K562 (cell line): ENCODE measurements at regions not wholly inside any gene's neighbourhood (a gene's known extent, or its start where the extent isn't known, plus 50 kb on each side); places are given as distances from the start of the nearest gene placed in this dataset.

Source experiments
- ATAC-seq: fragments of 200-7000 bp; cut with Tn5 transposase; 3 replicates; pipeline ENCODE4 v1.9.1; 2020; ENCODE audit warnings: moderate library complexity
- BruUV-seq: library from RNA; stranded (reverse); fragments of 400-500 nt; replicated peaks from 2 replicates; lab custom pipeline; 2021; lab: Mats Ljungman, UMichigan
- CTCF ChIA-PET: fragments of 300-600 bp; formaldehyde crosslinking; extraction: SDS; loops from one replicate; lab custom pipeline; 2021; ENCODE audit warnings: low intra/inter-chr PET ratio; lab: Yijun Ruan, JAX
- POLR2A ChIA-PET: fragments of 300-600, 350-650 bp; sonication (Branson Sonifier 250); formaldehyde crosslinking; extraction: SDS; loops from one replicate; lab custom pipeline; 2021; ENCODE audit warnings: antibody characterized with exemption, inconsistent platforms; lab: Yijun Ruan, JAX
- DNase-seq, 4 experiments: peaks; one replicate each; pipeline versions ENCODE4 v3.0.0 to v3.0.0-alpha.2; 2011 to 2018; ENCODE audit warnings: low spot score in 3 of 4, mixed read lengths in 3 of 4; ENCODE audit errors: extremely low read depth in 1 of 4
- FAIRE-seq: peaks from 2 replicates; lab custom pipeline; 2011; peaks lifted over from hg19 to GRCh38; lab: Jason Lieb, UNC
- H2AFZ ChIP-seq: 2 replicates; pipeline ENCODE4 v1.6.0; 2011; ENCODE audit warnings: low read depth, low read length, control low read depth, inconsistent platforms
- H3K27ac ChIP-seq: fragments of 200-600 bp; 3 replicates; pipeline ENCODE4 v1.8.0; 2011; ENCODE audit warnings: low read depth, mild to moderate bottlenecking, control low read depth, inconsistent platforms, low read length, moderate library complexity, mixed read lengths; ENCODE audit errors: extremely low read depth
- H3K27me3 ChIP-seq, 2 experiments: fragments of 300-600 bp in 1 of 2; 2 replicates in 1 of 2; 3 replicates in 1 of 2; pipeline versions ENCODE4 v1.6.0 to v1.8.0; 2011; ENCODE audit warnings: inconsistent platforms in 2 of 2, low read length in 2 of 2, mild to moderate bottlenecking in 1 of 2, mixed read lengths in 1 of 2, moderate library complexity in 1 of 2; ENCODE audit not compliant: control insufficient read depth in 2 of 2, insufficient read depth in 2 of 2
- H3K36me3 ChIP-seq: fragments of 300-600 bp; 3 replicates; pipeline ENCODE4 v1.8.0; 2011; ENCODE audit warnings: mild to moderate bottlenecking, low read length, inconsistent platforms; ENCODE audit not compliant: control insufficient read depth, insufficient read depth
- H3K4me1 ChIP-seq, 2 experiments: fragments of 200-600 bp in 1 of 2; replicated peaks in 1 of 2; 2 replicates in 1 of 2; 3 replicates in 1 of 2; pipeline versions ENCODE4 v1.5.1 to v1.8.0; 2011; ENCODE audit warnings: inconsistent platforms in 2 of 2, low read length in 2 of 2, mild to moderate bottlenecking in 1 of 2, mixed read lengths in 1 of 2, moderate library complexity in 1 of 2; ENCODE audit not compliant: control insufficient read depth in 2 of 2, insufficient read depth in 2 of 2
- H3K4me2 ChIP-seq: 2 replicates; pipeline ENCODE4 v1.6.1; 2011; ENCODE audit warnings: low read length, control low read depth, inconsistent platforms, mixed read lengths; ENCODE audit not compliant: insufficient read depth
- H3K4me3 ChIP-seq: fragments of 200-600 bp; sonication (generic), shearing (Covaris generic); 2 replicates; pipeline ENCODE4 v1.5.1; 2016; ENCODE audit warnings: control low read depth, inconsistent platforms
- H3K79me2 ChIP-seq: fragments of 200-600 bp; 3 replicates; pipeline ENCODE4 v1.8.0; 2011; ENCODE audit warnings: low read length, inconsistent platforms; ENCODE audit not compliant: control insufficient read depth, insufficient read depth
- H3K9ac ChIP-seq, 2 experiments: 2 replicates each; pipeline versions ENCODE4 v1.6.0 to v1.6.1; 2011; ENCODE audit warnings: low read depth in 2 of 2, low read length in 2 of 2, control low read depth in 1 of 2, inconsistent platforms in 1 of 2, mild to moderate bottlenecking in 1 of 2, mixed read lengths in 1 of 2; ENCODE audit not compliant: insufficient read depth in 1 of 2
- H3K9me1 ChIP-seq: one replicate; pipeline ENCODE4 v1.6.0; 2011; ENCODE audit warnings: inconsistent platforms, mild to moderate bottlenecking, low read length, moderate library complexity; ENCODE audit not compliant: control insufficient read depth, insufficient read depth
- H3K9me3 ChIP-seq: replicated peaks from 2 replicates; pipeline ENCODE4 v1.5.1; 2011; ENCODE audit warnings: low read depth, low read length, inconsistent platforms; ENCODE audit not compliant: control insufficient read depth, insufficient read depth
- H4K20me1 ChIP-seq: replicated peaks from 2 replicates; pipeline ENCODE4 v1.6.1; 2011; ENCODE audit warnings: low read length, inconsistent platforms, mixed read lengths; ENCODE audit not compliant: control insufficient read depth, insufficient read depth
- DIDO1 ChIP-seq: fragments of 450-650 bp; IDR thresholded peaks from 2 replicates; pipeline ENCODE4 v1.6.1; 2016; ENCODE audit warnings: low read depth, missing biosample characterization, missing genetic modification characterization
- FUS ChIP-seq: fragments of 200-400 bp; formaldehyde crosslinking; optimal IDR thresholded peaks from 2 replicates; pipeline ENCODE3; 2017; ENCODE audit warnings: low read depth, low read length
- GATA2 ChIP-seq: sonication (generic); formaldehyde crosslinking; IDR thresholded peaks from 2 replicates; pipeline ENCODE4 v1.4.0; 2020; ENCODE audit warnings: mild to moderate bottlenecking, missing genetic modification reagents
- NFRKB ChIP-seq: fragments of 450-650 bp; IDR thresholded peaks from 2 replicates; pipeline ENCODE4 v1.6.1; 2016; ENCODE audit warnings: low read depth
- ZKSCAN1 ChIP-seq: fragments of 150-350 bp; IDR thresholded peaks from 2 replicates; pipeline ENCODE4 v1.6.1; 2016; ENCODE audit warnings: low read depth, low read length
- WGBS: fragments of 100-300 bp; shearing (Covaris generic); methylation state at CpG from one replicate; pipeline ENCODE4 v1.1.6; 2016; ENCODE audit warnings: low coverage, mixed read lengths; ENCODE audit not compliant: insufficient coverage; ENCODE audit errors: missing lambda C conversion rate; 5-methylcytosine and 5-hydroxymethylcytosine counted together
- in situ Hi-C: fragments of 300-500 bp; cut with MboI; formaldehyde crosslinking; loops from 4 replicates; pipeline ENCODE4 v1.15.0; 2018; ENCODE audit warnings: inconsistent platforms, mixed read lengths
- intact Hi-C: fragments of 100-400 bp; cut with micrococcal nuclease; formaldehyde crosslinking; loops from 2 replicates; pipeline ENCODE4 v1.14.2; 2022
- TF ChIP-seq, protein P1 (sequence below): fragments of 250-450 bp; sonication (Bioruptor Pico); IDR thresholded peaks from 2 replicates; pipeline ENCODE4 v1.6.1; 2021; ENCODE audit warnings: mild to moderate bottlenecking
- TF ChIP-seq, protein P2 (sequence below): fragments of 450-650 bp; IDR thresholded peaks from 2 replicates; pipeline ENCODE4 v1.6.1; 2016; ENCODE audit warnings: mild to moderate bottlenecking, moderate library complexity

DNA sequence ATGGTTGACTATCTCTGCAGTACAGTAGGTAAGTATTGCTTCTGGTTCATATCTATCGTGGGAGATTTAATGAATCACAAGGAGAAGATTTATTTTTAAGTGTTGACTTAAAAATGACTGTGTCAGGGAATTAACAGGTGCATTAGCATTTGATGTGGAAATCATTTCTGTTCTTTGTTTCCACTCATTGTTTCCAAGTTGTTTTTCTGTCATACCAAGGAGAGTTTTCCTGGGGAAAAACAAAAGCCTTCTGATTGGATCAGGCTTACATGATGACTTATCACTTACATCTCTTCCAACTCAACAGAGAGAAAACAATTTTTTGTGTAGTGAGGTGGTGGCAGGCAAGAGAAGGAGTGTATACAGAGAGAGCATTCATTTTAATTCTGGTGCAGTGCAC lies 686.4 kb downstream of the HTR1B start:
- H3K27ac ChIP-seq: no peak overlapping the region
- ChIA-PET CTCF (no interaction called here), POLR2A (no interaction called here)
- no peaks in the 10 kb centered on the region for H3K36me3 ChIP-seq
- no peaks in the 10 kb centered on the region for H3K9me1 ChIP-seq
- 0% methylated on average over 1 of the region's 1 CpG for WGBS
- in situ Hi-C loops: no loop called here
- no peaks in the 10 kb centered on the region for H3K79me2 ChIP-seq
- H3K4me2 ChIP-seq: no peak overlapping the region
- no peak for ATAC-seq
- no peaks in the 10 kb centered on the region for H3K27me3 ChIP-seq
- no peaks in the 10 kb centered on the region for H4K20me1 ChIP-seq
- BruUV-seq: no TSS peak
- no peaks in the 10 kb centered on the region for H3K4me1 ChIP-seq
- FAIRE-seq: no peak
- intact Hi-C loops: no loop called here
- no peak overlapping the region for H3K4me3 ChIP-seq
- H3K9me3 ChIP-seq: no peaks in the 10 kb centered on the region
- DNase-seq: no peak
- TF ChIP-seq, protein P1, sequence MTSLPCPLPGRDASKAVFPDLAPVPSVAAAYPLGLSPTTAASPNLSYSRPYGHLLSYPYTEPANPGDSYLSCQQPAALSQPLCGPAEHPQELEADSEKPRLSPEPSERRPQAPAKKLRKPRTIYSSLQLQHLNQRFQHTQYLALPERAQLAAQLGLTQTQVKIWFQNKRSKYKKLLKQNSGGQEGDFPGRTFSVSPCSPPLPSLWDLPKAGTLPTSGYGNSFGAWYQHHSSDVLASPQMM: no peak
- TF ChIP-seq NFRKB: no peak
- no peak for TF ChIP-seq GATA2 (CRISPR knock-in tag)
- TF ChIP-seq ZKSCAN1: no peak
- TF ChIP-seq DIDO1: no peak
- no peak for TF ChIP-seq FUS
- TF ChIP-seq, protein P2, sequence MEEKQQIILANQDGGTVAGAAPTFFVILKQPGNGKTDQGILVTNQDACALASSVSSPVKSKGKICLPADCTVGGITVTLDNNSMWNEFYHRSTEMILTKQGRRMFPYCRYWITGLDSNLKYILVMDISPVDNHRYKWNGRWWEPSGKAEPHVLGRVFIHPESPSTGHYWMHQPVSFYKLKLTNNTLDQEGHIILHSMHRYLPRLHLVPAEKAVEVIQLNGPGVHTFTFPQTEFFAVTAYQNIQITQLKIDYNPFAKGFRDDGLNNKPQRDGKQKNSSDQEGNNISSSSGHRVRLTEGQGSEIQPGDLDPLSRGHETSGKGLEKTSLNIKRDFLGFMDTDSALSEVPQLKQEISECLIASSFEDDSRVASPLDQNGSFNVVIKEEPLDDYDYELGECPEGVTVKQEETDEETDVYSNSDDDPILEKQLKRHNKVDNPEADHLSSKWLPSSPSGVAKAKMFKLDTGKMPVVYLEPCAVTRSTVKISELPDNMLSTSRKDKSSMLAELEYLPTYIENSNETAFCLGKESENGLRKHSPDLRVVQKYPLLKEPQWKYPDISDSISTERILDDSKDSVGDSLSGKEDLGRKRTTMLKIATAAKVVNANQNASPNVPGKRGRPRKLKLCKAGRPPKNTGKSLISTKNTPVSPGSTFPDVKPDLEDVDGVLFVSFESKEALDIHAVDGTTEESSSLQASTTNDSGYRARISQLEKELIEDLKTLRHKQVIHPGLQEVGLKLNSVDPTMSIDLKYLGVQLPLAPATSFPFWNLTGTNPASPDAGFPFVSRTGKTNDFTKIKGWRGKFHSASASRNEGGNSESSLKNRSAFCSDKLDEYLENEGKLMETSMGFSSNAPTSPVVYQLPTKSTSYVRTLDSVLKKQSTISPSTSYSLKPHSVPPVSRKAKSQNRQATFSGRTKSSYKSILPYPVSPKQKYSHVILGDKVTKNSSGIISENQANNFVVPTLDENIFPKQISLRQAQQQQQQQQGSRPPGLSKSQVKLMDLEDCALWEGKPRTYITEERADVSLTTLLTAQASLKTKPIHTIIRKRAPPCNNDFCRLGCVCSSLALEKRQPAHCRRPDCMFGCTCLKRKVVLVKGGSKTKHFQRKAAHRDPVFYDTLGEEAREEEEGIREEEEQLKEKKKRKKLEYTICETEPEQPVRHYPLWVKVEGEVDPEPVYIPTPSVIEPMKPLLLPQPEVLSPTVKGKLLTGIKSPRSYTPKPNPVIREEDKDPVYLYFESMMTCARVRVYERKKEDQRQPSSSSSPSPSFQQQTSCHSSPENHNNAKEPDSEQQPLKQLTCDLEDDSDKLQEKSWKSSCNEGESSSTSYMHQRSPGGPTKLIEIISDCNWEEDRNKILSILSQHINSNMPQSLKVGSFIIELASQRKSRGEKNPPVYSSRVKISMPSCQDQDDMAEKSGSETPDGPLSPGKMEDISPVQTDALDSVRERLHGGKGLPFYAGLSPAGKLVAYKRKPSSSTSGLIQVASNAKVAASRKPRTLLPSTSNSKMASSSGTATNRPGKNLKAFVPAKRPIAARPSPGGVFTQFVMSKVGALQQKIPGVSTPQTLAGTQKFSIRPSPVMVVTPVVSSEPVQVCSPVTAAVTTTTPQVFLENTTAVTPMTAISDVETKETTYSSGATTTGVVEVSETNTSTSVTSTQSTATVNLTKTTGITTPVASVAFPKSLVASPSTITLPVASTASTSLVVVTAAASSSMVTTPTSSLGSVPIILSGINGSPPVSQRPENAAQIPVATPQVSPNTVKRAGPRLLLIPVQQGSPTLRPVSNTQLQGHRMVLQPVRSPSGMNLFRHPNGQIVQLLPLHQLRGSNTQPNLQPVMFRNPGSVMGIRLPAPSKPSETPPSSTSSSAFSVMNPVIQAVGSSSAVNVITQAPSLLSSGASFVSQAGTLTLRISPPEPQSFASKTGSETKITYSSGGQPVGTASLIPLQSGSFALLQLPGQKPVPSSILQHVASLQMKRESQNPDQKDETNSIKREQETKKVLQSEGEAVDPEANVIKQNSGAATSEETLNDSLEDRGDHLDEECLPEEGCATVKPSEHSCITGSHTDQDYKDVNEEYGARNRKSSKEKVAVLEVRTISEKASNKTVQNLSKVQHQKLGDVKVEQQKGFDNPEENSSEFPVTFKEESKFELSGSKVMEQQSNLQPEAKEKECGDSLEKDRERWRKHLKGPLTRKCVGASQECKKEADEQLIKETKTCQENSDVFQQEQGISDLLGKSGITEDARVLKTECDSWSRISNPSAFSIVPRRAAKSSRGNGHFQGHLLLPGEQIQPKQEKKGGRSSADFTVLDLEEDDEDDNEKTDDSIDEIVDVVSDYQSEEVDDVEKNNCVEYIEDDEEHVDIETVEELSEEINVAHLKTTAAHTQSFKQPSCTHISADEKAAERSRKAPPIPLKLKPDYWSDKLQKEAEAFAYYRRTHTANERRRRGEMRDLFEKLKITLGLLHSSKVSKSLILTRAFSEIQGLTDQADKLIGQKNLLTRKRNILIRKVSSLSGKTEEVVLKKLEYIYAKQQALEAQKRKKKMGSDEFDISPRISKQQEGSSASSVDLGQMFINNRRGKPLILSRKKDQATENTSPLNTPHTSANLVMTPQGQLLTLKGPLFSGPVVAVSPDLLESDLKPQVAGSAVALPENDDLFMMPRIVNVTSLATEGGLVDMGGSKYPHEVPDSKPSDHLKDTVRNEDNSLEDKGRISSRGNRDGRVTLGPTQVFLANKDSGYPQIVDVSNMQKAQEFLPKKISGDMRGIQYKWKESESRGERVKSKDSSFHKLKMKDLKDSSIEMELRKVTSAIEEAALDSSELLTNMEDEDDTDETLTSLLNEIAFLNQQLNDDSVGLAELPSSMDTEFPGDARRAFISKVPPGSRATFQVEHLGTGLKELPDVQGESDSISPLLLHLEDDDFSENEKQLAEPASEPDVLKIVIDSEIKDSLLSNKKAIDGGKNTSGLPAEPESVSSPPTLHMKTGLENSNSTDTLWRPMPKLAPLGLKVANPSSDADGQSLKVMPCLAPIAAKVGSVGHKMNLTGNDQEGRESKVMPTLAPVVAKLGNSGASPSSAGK: no peak
- no peak overlapping the region for H2AFZ ChIP-seq
- H3K9ac ChIP-seq: no peak overlapping the region
